ENCODE measurements at regions not wholly inside any gene's neighbourhood (a gene's known extent, or its start where the extent isn't known, plus 50 kb on each side); places are given as distances from the start of the nearest gene placed in this dataset.

- peak; percentile 63 for DNase-seq
These were observed 66.7 kb upstream of the TOP1 start for GRCh38 chr20:40961686-40962640.

- peak; percentile 49 for DNase-seq
These were observed 65.7 kb upstream of the TOP1 start for GRCh38 chr20:40962733-40963504.

DNA sequence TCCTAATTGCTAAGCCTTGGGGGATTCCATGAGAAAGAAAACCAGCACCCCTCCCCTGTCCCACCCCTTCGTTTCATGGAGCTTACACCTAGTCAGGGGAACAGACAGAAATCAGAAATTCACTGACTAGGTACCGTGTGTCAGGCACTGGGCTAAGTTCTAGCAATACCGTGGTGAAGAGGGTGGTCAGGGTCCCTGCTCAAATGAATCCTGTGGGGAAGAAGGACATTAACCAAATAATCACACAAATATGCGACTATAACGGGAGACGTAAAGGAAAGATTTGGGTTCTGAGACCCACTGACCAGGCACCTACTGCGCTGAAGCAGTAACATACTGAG, 65.1 kb upstream of the TOP1 start:
- no peak for DNase-seq

DNA sequence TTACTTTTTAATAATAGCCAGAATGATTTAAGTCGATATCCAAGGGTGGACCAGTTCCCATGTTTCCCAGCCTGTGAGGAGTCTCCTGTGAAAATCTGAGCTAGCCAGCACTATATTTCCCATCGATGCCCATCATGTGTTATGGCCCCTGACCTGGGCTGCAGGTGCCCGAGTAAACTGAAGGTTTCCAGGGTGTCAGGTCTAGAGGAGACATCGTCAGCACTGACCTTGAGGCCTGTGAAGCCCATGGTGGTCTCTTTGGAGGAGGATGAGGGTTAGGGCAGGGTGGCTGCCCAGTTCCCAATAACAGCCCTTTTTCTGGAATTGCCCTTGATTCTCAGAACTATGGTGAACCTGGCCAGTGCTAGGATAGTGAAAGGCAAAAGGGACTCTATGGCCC, 63.0 kb upstream of the TOP1 start:
- no peak for DNase-seq

DNA sequence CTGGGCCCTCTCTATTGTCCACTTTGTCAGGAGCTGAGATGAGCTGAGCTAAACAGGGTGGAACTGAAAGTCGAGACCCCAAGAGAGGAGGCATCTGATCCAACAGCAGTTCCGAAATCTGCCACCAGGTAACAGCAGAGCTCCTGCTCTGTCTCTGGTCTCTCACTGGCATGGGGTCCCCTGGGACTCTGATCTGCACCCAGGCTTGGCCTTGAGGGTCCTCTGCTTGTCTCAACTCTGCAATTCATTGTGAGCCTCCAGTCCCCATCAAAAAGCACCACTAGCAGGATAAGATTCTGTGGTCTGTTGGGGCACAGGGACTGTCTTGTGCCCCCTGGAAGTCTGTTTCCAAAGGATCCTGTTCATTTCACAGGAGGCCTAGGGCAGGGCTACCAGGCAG, 62.5 kb upstream of the TOP1 start:
- DNase-seq, result no peak

DNA sequence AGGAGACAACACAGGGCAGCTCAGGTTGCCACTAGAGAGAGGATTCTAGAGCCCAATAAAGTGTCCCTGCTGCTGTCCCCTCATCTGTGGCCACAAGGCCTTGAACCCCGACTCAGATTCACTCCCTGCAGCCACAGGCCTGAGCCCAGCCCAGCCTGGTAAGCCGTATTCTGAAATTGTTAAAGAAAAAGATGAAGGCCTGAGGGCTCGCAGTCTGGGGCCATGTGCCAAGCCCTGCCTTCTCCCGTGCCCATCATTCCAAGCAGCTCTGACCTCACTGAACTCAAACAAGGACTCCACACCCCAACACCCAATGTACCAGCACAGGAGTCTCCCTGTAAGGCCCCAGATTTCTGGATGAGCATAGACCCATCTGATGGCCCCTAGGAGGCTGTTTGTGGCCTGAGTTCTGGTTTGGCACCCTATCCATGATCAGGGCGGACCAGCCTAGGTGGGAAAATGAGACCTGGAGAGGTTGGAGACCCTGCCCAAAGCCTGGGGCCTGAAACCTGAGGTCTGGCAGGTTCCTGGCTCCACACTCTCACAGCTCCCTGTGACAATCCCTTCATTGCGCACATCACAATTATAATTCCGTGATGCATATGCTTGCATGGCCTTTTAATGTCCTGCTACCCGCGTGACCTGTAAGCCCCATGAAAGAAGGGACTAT, 62.0 kb upstream of the TOP1 start:
- DNase-seq, result no peak

DNA sequence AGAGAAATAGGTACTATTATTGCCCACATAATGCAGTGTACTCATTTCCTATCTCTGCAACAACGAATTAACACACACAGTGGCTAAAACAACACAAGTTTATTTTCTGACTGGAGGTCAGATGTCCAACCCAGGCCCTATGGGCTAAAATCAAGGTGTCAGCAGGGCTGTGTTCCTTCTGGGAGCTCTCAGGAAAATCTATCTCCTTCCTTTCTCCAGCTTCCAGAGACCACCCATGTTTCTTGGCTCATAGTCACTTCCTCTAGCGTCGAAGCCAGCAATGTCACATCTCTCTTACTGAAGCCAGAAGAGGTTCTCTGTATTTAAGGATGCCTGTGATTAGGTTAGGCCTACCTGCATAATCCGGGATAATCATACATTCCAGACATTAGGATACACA, 60.9 kb upstream of the TOP1 start:
- DNase-seq, result no peak

DNA sequence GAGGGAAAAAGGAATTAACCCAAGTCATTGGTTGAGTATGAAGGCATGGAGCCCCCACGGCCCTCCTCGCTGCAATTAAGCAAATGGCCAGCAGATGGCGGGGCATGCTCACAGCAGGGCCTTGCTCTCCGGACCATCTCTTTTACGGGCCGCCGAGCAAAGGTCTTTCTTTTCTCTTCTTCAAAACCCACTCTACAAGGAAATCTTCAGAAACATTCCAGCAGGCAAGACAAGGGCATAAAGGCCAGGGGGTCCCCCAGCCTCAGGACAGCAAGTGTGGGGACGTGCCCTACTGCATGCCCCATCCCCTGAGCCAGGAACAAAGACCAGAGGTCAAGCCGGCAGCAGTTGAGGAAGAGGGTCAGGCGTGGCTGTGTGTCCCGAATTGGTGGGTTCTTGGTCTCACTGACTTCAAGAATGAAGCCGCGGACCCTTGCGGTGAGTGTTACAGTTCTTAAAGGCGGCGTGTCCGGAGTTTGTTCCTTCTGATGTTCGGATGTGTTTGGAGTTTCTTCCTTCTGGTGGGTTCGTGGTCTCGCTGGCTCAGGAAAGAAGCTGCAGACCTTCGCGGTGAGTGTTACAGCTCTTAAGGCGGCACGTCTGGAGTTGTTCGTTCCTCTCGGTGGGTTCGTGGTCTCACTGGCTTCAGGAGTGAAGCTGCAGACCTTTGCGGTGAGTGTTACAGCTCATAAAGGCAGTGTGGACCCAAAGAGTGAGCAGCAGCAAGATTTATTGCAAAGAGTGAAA, 59.6 kb upstream of the TOP1 start:
- DNase-seq, result peak; percentile 66

DNA sequence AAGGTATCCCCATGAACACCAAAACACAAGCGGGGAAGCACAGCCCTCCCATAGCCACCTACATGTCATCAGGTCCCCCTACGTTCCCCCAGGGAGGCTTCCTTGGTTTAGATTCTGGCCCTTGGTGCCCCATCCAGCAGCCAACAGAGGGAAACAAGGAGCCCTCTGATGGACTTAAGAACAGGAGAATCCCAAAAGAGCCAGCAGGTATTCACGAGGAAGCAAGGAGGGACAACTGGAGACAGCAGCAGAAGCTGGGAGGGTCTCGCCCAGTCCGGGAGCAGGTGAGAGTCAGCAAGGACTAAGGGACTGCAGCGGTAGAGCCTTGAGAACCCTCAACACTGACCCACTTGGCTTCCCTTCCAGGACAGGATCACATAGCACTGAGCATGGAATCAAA, 58.4 kb upstream of the TOP1 start:
- DNase-seq, result no peak

DNA sequence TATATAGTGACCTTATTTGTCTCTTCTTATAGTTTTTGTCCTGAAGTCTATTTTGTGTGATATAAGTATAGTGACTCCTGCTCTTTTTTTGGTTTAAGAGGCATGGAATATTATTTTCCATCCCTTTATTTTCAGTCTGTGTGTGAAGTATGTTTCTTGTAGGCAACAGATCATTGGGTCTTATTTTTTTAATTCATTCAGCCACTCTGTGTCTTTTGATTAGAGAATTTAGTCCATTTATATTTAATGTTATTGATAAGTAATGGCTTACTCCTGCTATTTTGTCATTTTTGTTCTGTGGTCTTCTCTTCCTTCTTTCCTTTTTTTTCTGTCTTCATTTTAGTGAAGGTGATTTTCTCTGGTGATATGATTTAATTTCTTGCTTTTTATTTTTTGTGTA, 51.4 kb upstream of the TOP1 start:
- DNase-seq, result no peak

- no peak for DNase-seq
These were observed 49.9 kb upstream of the TOP1 start for GRCh38 chr20:40978761-40979160.

All from MV-4-11 (cell line).